ENCODE measurements at regions not wholly inside any gene's neighbourhood (a gene's known extent, or its start where the extent isn't known, plus 50 kb on each side); places are given as distances from the start of the nearest gene placed in this dataset.
"Not testable (repeated sequence)": the region's sequence is repeated elsewhere in the genome, so short reads cannot be mapped to it uniquely, and the experiment has no call there.

GRCh38 chr4:66554826-66555225, 884.5 kb upstream of the EPHA5 start:
- H3K9ac ChIP-seq (ENCODE audit: insufficient read depth, low read length) = no peak overlapping the region
- no peaks in the 10 kb centered on the region for H3K27me3 ChIP-seq (ENCODE audit: control insufficient read depth, insufficient read depth, low read length)
- no peak overlapping the region for H3K27ac ChIP-seq (ENCODE audit: insufficient read depth, low read length)
- H3K79me2 ChIP-seq (ENCODE audit: control insufficient read depth, insufficient read depth, low read length) = no peaks in the 10 kb centered on the region
- H2AFZ ChIP-seq (ENCODE audit: low read length) = no peak overlapping the region
- no peak overlapping the region for H3K4me2 ChIP-seq (ENCODE audit: extremely low read depth, insufficient read depth, low read length)
- H3K36me3 ChIP-seq (ENCODE audit: control insufficient read depth, insufficient read depth, low read length) = no peaks in the 10 kb centered on the region
- H3K4me3 ChIP-seq (replicated peaks in 1 of 4; ENCODE audit: control extremely low read depth in 1 of 4, insufficient read depth in 1 of 4, low read depth in 3 of 4, low read length in 4 of 4) = no peak overlapping the region
- DNase-seq (ENCODE audit: low read depth in 2 of 2) = peak in 1 of 2 donors; percentile 55
- H4K20me1 ChIP-seq (ENCODE audit: control insufficient read depth, extremely low read depth, insufficient read depth, low read length) = no peaks in the 10 kb centered on the region
- H3K9me3 ChIP-seq (ENCODE audit: control insufficient read depth, insufficient read depth, low read depth, low read length) = no peaks in the 10 kb centered on the region
- TF ChIP-seq CTCF (conservative IDR thresholded peaks at IDR 0.05 in 1 of 2, IDR thresholded peaks at IDR 0.05 in 1 of 2; ENCODE audit: low read depth in 1 of 2, low read length in 2 of 2) (no peak), EZH2 (IDR thresholded peaks at IDR 0.05; ENCODE audit: low read length, missing control alignments) (no peak)
- H3K4me1 ChIP-seq (ENCODE audit: control insufficient read depth, extremely low read depth, insufficient read depth, low read length) = no peaks in the 10 kb centered on the region

DNA sequence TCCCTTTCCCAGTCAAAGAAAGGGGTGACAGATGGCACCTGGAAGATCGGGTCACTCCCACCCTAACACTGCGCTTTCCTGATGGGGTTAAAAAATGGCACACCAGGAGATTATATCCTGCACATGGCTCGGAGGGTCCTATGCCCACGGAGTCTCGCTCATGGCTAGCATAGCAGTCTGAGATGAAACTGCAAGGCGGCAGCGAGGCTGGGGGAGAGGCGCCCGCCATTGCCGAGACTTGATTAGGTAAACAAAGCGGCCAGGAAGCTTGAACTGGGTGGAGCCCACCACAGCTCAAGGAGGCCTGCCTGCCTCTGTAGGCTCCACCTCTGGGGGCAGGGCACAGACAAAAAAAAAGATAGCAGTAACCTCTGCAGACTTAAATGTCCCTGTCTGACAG, 875.0 kb upstream of the EPHA5 start:
- not testable (repeated sequence) for H3K79me2 ChIP-seq (ENCODE audit: control insufficient read depth, insufficient read depth, low read length); H3K9me3 ChIP-seq (ENCODE audit: control insufficient read depth, insufficient read depth, low read depth, low read length); H3K36me3 ChIP-seq (ENCODE audit: control insufficient read depth, insufficient read depth, low read length); H4K20me1 ChIP-seq (ENCODE audit: control insufficient read depth, extremely low read depth, insufficient read depth, low read length); H3K4me1 ChIP-seq (ENCODE audit: control insufficient read depth, extremely low read depth, insufficient read depth, low read length); H2AFZ ChIP-seq (ENCODE audit: low read length); DNase-seq (ENCODE audit: low read depth in 2 of 2); H3K4me3 ChIP-seq (replicated peaks in 1 of 4; ENCODE audit: control extremely low read depth in 1 of 4, insufficient read depth in 1 of 4, low read depth in 3 of 4, low read length in 4 of 4); H3K27ac ChIP-seq (ENCODE audit: insufficient read depth, low read length); H3K4me2 ChIP-seq (ENCODE audit: extremely low read depth, insufficient read depth, low read length); H3K27me3 ChIP-seq (ENCODE audit: control insufficient read depth, insufficient read depth, low read length); H3K9ac ChIP-seq (ENCODE audit: insufficient read depth, low read length)

DNA sequence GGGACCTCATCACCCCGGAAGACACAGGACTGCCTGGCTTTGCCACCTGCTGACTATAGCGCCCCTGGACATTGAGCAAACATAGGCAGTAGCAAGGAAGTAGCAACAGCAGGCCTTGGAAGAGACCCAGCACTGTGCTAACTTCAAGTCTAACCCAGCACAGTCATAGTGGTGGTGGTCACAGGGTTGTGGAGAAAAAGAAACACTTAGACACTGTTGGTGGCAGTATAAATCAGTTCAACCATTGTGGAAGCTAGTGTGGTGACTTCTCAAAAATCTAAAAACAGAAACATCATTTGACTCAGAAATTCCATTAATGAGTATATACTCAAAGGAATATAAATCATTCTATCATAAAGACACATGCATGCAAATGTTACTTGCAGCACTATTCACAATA, 874.0 kb upstream of the EPHA5 start:
- H3K9me3 ChIP-seq (ENCODE audit: control insufficient read depth, insufficient read depth, low read depth, low read length) = no peaks in the 10 kb centered on the region
- H3K79me2 ChIP-seq (ENCODE audit: control insufficient read depth, insufficient read depth, low read length) = no peaks in the 10 kb centered on the region
- H3K9ac ChIP-seq (ENCODE audit: insufficient read depth, low read length) = no peak overlapping the region
- no peak overlapping the region for H3K4me2 ChIP-seq (ENCODE audit: extremely low read depth, insufficient read depth, low read length)
- no peak overlapping the region for H2AFZ ChIP-seq (ENCODE audit: low read length)
- no peaks in the 10 kb centered on the region for H4K20me1 ChIP-seq (ENCODE audit: control insufficient read depth, extremely low read depth, insufficient read depth, low read length)
- H3K27me3 ChIP-seq (ENCODE audit: control insufficient read depth, insufficient read depth, low read length) = no peaks in the 10 kb centered on the region
- no peaks in the 10 kb centered on the region for H3K4me1 ChIP-seq (ENCODE audit: control insufficient read depth, extremely low read depth, insufficient read depth, low read length)
- H3K36me3 ChIP-seq (ENCODE audit: control insufficient read depth, insufficient read depth, low read length) = no peaks in the 10 kb centered on the region
- no peak for DNase-seq (ENCODE audit: low read depth in 2 of 2)
- no peak overlapping the region for H3K27ac ChIP-seq (ENCODE audit: insufficient read depth, low read length)
- H3K4me3 ChIP-seq (replicated peaks in 1 of 4; ENCODE audit: control extremely low read depth in 1 of 4, insufficient read depth in 1 of 4, low read depth in 3 of 4, low read length in 4 of 4) = no peak overlapping the region
- TF ChIP-seq EZH2 (IDR thresholded peaks at IDR 0.05; ENCODE audit: low read length, missing control alignments) = no peak
- no peak for TF ChIP-seq CTCF (conservative IDR thresholded peaks at IDR 0.05 in 1 of 2, IDR thresholded peaks at IDR 0.05 in 1 of 2; ENCODE audit: low read depth in 1 of 2, low read length in 2 of 2)

- Histone ChIP-seq H3K4me2 (ENCODE audit: extremely low read depth, insufficient read depth, low read length) (peak overlapping the region; percentile 13), H3K27ac (ENCODE audit: insufficient read depth, low read length) (no peak overlapping the region), H3K4me1 (ENCODE audit: control insufficient read depth, extremely low read depth, insufficient read depth, low read length) (no peaks in the 10 kb centered on the region), H3K36me3 (ENCODE audit: control insufficient read depth, insufficient read depth, low read length) (no peaks in the 10 kb centered on the region), H3K79me2 (ENCODE audit: control insufficient read depth, insufficient read depth, low read length) (no peaks in the 10 kb centered on the region), H3K4me3 (replicated peaks in 1 of 4; ENCODE audit: control extremely low read depth in 1 of 4, insufficient read depth in 1 of 4, low read depth in 3 of 4, low read length in 4 of 4) (no peak overlapping the region), H3K27me3 (ENCODE audit: control insufficient read depth, insufficient read depth, low read length) (no peaks in the 10 kb centered on the region), H2AFZ (ENCODE audit: low read length) (no peak overlapping the region), H3K9me3 (ENCODE audit: control insufficient read depth, insufficient read depth, low read depth, low read length) (no peaks in the 10 kb centered on the region), H3K9ac (ENCODE audit: insufficient read depth, low read length) (no peak overlapping the region), H4K20me1 (ENCODE audit: control insufficient read depth, extremely low read depth, insufficient read depth, low read length) (no peaks in the 10 kb centered on the region)
- TF ChIP-seq EZH2 (IDR thresholded peaks at IDR 0.05; ENCODE audit: low read length, missing control alignments) = no peak
- no peak for TF ChIP-seq CTCF (conservative IDR thresholded peaks at IDR 0.05 in 1 of 2, IDR thresholded peaks at IDR 0.05 in 1 of 2; ENCODE audit: low read depth in 1 of 2, low read length in 2 of 2)
- DNase-seq (ENCODE audit: low read depth in 2 of 2) = no peak
Observed at GRCh38 chr4:66539745-66540144, 869.5 kb upstream of the EPHA5 start.
